Nephron (organoid): ENCODE measurements at regions not wholly inside any gene's neighbourhood (a gene's known extent, or its start where the extent isn't known, plus 50 kb on each side); places are given as distances from the start of the nearest gene placed in this dataset.
A peak's percentile ranks its signal among the peaks of the same experiment; 100 is the strongest.

Experiments
- H3K27ac Mint-ChIP-seq, 3 experiments: 2 replicates each; pipeline ENCODE4 v1.8.0; 2020; ENCODE audit warnings: mixed read lengths in 3 of 3, mild to moderate bottlenecking in 2 of 3, moderate library complexity in 1 of 3
- H3K27me3 Mint-ChIP-seq: 2 replicates; pipeline ENCODE4 v1.8.0; 2021; ENCODE audit warnings: low read depth, mild to moderate bottlenecking, moderate library complexity, mixed read lengths
- H3K36me3 Mint-ChIP-seq: 2 replicates; pipeline ENCODE4 v1.8.0; 2020; ENCODE audit warnings: low read depth, mixed read lengths
- H3K4me1 Mint-ChIP-seq: 2 replicates; pipeline ENCODE4 v1.8.0; 2020; ENCODE audit warnings: mixed read lengths
- H3K4me3 Mint-ChIP-seq, 3 experiments: 2 replicates each; pipeline ENCODE4 v1.8.0; 2020; ENCODE audit warnings: mild to moderate bottlenecking in 3 of 3, mixed read lengths in 3 of 3, moderate library complexity in 2 of 3
- H3K9me3 Mint-ChIP-seq: 2 replicates; pipeline ENCODE4 v1.8.0; 2020; ENCODE audit warnings: mixed read lengths
- TF ChIP-seq, protein P1 (sequence below), 3 experiments: fragments of 200-600 bp; sonication (generic); IDR thresholded peaks; one replicate each; pipeline ENCODE4 v1.5.0; 2021; ENCODE audit warnings: antibody characterized with exemption in 3 of 3; ENCODE audit not compliant: unreplicated experiment in 3 of 3

DNA sequence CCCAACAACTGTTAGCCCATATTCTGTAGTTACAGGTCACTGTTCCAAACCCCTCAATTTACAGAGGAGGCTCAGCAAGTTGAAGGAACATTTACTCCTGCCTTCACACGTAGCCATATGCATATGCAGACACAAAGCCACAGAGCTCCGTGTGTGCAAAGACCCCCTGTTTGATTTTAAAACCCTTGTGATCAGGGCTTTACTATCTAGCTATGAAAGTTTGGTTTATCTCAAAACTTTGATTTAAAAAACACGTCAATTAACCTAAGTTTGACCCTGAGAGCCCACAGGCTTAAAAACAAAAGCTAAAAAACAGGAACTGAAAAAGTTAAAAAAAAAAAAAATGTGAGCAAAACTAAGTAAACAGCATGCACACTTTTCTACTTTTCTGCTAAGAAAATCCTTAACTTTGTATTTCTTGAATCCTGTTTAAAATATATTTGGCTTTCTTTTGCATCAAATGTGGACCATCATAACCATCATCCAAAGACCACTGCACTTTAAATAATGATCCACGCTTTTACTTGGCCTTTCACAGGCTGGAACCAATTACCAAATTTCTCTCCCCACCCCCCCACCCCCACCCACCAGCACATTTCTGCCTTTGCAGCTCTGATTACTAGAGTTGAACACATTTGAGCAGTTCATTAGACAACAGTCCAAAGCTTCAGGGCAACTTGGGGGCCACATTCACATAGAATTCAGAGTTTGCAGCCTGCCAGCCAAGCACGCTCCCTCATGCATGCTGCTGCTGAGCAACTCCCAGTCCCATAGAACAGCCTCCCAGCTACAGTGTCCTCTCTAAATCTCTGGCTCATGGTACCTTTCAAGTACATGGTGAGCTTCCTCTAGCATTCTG is 128.8 kb upstream of the MAP3K1 start:
- Mint-ChIP-seq H3K27me3 (peaks cover 4% of the 10 kb centered on the region), H3K36me3 (no peaks in the 10 kb centered on the region), H3K4me3 (no peak overlapping the region), H3K9me3 (no peaks in the 10 kb centered on the region), H3K27ac (no peak overlapping the region), H3K4me1 (peaks cover 9% of the 10 kb centered on the region)
- TF ChIP-seq, protein P1, sequence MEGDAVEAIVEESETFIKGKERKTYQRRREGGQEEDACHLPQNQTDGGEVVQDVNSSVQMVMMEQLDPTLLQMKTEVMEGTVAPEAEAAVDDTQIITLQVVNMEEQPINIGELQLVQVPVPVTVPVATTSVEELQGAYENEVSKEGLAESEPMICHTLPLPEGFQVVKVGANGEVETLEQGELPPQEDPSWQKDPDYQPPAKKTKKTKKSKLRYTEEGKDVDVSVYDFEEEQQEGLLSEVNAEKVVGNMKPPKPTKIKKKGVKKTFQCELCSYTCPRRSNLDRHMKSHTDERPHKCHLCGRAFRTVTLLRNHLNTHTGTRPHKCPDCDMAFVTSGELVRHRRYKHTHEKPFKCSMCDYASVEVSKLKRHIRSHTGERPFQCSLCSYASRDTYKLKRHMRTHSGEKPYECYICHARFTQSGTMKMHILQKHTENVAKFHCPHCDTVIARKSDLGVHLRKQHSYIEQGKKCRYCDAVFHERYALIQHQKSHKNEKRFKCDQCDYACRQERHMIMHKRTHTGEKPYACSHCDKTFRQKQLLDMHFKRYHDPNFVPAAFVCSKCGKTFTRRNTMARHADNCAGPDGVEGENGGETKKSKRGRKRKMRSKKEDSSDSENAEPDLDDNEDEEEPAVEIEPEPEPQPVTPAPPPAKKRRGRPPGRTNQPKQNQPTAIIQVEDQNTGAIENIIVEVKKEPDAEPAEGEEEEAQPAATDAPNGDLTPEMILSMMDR (IDR thresholded peaks at IDR 0.05; ENCODE audit: unreplicated experiment in 3 of 3): no peak

DNA sequence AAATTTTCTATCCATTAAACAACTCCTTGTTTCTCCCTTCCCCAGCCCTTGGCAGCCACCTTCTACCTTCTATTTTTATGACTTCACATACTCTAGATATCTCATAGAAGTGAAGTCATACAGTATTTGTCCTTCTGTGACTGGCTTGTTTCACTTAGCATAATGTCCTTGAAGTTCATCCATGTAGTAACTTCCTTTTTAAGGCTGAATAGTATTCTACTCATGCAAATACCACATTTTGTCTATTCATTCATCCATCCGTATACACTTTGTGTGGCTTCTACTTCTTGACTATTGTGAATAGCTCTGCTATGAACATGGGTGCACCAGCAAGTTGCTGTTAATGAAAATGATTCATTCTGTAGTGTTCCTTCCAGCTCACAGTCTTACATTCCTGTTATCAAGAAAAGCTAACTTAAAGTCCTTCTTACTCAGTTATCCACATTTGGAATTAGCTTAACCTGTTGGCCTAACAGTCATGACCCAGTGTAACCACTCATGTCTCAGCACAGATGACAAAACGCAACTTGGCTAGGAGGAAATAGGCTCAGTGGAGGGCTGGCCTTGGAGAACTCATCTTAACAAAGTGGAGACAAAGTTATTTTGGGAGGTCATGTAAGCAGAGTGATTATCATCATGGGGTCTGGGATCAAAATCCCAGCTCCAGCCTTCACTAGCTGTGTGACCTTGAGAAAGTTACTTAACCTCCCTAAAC is 129.7 kb upstream of the MAP3K1 start:
- Mint-ChIP-seq H3K27me3 (peaks cover 4% of the 10 kb centered on the region), H3K4me3 (no peak overlapping the region), H3K36me3 (no peaks in the 10 kb centered on the region), H3K9me3 (no peaks in the 10 kb centered on the region), H3K4me1 (peaks cover 9% of the 10 kb centered on the region), H3K27ac (peak overlapping the region in 2 of 3 experiments; percentile 35 to 87)
- TF ChIP-seq, protein P1 (IDR thresholded peaks at IDR 0.05; ENCODE audit: unreplicated experiment in 3 of 3): no peak

DNA sequence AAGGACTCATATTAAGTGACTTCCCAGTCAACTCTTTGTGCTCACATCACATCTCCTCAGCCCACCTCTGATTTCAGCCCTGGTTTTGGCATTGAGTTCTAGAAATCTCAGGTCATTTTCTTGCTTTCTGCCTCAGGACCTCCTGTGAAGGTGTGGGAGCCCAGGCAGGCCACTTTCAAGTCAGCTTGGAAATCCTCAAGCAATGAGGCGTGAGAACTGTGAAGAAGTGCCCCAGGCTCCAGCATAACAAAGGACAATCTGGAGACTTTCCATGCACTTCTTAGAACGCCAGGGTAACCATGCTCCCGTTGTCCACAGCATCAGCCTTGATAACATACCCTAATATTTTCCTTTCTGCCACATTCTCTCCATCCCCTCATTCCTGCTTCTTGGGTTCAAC is 131.2 kb upstream of the MAP3K1 start:
- H3K9me3 Mint-ChIP-seq: peaks cover 1% of the 10 kb centered on the region
- TF ChIP-seq, protein P1 (IDR thresholded peaks at IDR 0.05; ENCODE audit: unreplicated experiment in 3 of 3): no peak
- no peaks in the 10 kb centered on the region for H3K36me3 Mint-ChIP-seq
- no peak overlapping the region for H3K4me3 Mint-ChIP-seq
- H3K4me1 Mint-ChIP-seq: peaks cover 9% of the 10 kb centered on the region
- peak overlapping the region; percentile 77 to 88 (median 87) for H3K27ac Mint-ChIP-seq
- no peaks in the 10 kb centered on the region for H3K27me3 Mint-ChIP-seq

DNA sequence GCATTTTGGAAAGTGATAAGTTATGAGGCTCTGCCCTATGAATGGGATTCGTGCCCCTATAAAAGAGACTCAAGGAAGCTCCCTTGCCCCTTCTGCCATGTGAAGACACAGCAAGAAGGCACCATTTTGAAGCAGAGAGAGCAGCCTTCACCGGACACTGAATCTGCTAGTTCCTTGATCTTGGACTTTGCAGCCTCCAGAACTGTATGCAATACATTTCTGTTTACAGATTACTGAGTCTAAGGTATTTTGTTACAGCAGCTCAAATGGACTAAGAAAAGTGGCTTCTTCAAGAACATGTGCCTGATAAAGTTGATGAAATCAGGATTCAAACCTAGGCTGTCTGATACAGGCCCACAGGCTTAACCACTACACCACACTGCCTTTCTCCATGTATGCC is 131.6 kb upstream of the MAP3K1 start:
- no peak overlapping the region for H3K4me3 Mint-ChIP-seq
- H3K36me3 Mint-ChIP-seq: no peaks in the 10 kb centered on the region
- H3K4me1 Mint-ChIP-seq: peaks cover 8% of the 10 kb centered on the region
- H3K9me3 Mint-ChIP-seq: peaks cover 4% of the 10 kb centered on the region
- H3K27me3 Mint-ChIP-seq: no peaks in the 10 kb centered on the region
- peak overlapping the region in 2 of 3 experiments; percentile 77 to 87 for H3K27ac Mint-ChIP-seq
- TF ChIP-seq, protein P1 (IDR thresholded peaks at IDR 0.05; ENCODE audit: unreplicated experiment in 3 of 3): no peak

DNA sequence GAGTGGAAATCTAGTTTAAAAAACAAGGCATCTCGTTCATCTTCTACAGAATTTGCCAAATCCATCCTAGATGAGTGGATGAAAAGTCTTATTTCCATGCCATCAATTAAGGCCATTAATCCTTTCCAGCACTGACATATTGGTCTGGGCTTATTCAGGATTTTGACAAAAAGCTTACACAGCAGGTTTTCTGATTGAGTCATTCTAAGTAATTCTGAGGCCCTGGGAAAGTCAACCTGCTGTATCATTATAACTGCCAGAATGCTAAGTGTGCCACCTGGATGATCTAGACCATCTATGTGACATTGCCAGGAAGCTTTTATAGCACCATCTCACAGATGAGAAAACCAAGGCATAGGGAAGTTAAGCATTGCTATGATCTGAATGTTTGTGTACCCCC is 132.1 kb upstream of the MAP3K1 start:
- no peaks in the 10 kb centered on the region for H3K36me3 Mint-ChIP-seq

More for the DNA sequence above, 132.1 kb upstream of the MAP3K1 start:
- Mint-ChIP-seq H3K27ac (peak overlapping the region in 1 of 3 experiments; percentile 51), H3K4me1 (peaks cover 4% of the 10 kb centered on the region), H3K27me3 (no peaks in the 10 kb centered on the region), H3K4me3 (no peak overlapping the region), H3K9me3 (peaks cover 4% of the 10 kb centered on the region)
- TF ChIP-seq, protein P1 (IDR thresholded peaks at IDR 0.05; ENCODE audit: unreplicated experiment in 3 of 3): no peak
